HuH-7 (cell line): ENCODE measurements at regions not wholly inside any gene's neighbourhood (a gene's known extent, or its start where the extent isn't known, plus 50 kb on each side); places are given as distances from the start of the nearest gene placed in this dataset.

Experiments
- DNase-seq: peaks from one replicate; pipeline ENCODE4 v3.0.0; 2011; ENCODE audit warnings: low spot score

GRCh38 chr20:24815931-24816330 is 133.1 kb upstream of the CST7 start:
- DNase-seq: no peak

- no peak for DNase-seq
Observed at GRCh38 chr20:24816431-24816830, 132.6 kb upstream of the CST7 start.

- no peak for DNase-seq
Observed at GRCh38 chr20:24816907-24817306, 132.2 kb upstream of the CST7 start.

GRCh38 chr20:24817351-24817750 is 131.7 kb upstream of the CST7 start:
- no peak for DNase-seq

- DNase-seq: no peak
Observed at GRCh38 chr20:24818056-24818455, 131.0 kb upstream of the CST7 start.

GRCh38 chr20:24819331-24819965 is 129.6 kb upstream of the CST7 start:
- no peak for DNase-seq

GRCh38 chr20:24820345-24820744 is 128.7 kb upstream of the CST7 start:
- DNase-seq: no peak

- DNase-seq: no peak
Observed at GRCh38 chr20:24821391-24821790, 127.7 kb upstream of the CST7 start.

GRCh38 chr20:24823176-24823784 is 125.8 kb upstream of the CST7 start:
- no peak for DNase-seq

- DNase-seq: no peak
Observed at GRCh38 chr20:24823989-24824693, 124.9 kb upstream of the CST7 start.

- DNase-seq: no peak
Observed at GRCh38 chr20:24825591-24825990, 123.5 kb upstream of the CST7 start.

GRCh38 chr20:24827603-24828295 is 121.3 kb upstream of the CST7 start:
- no peak for DNase-seq

GRCh38 chr20:24828992-24829648 is 119.9 kb upstream of the CST7 start:
- DNase-seq: no peak

- no peak for DNase-seq
Observed at GRCh38 chr20:24829649-24830370, 119.3 kb upstream of the CST7 start.

GRCh38 chr20:24830649-24831048 is 118.4 kb upstream of the CST7 start:
- DNase-seq: no peak

GRCh38 chr20:24831232-24831631 is 117.8 kb upstream of the CST7 start:
- no peak for DNase-seq

- DNase-seq: no peak
Observed at GRCh38 chr20:24832518-24832917, 116.6 kb upstream of the CST7 start.

GRCh38 chr20:24833592-24833991 is 115.5 kb upstream of the CST7 start:
- DNase-seq: no peak

GRCh38 chr20:24834310-24834709 is 114.8 kb upstream of the CST7 start:
- DNase-seq: no peak

- DNase-seq: no peak
Observed at GRCh38 chr20:24835195-24835594, 113.9 kb upstream of the CST7 start.

GRCh38 chr20:24836041-24836533 is 113.0 kb upstream of the CST7 start:
- DNase-seq: no peak
